NCI-H2227 (cell line): ENCODE measurements at regions not wholly inside any gene's neighbourhood (a gene's known extent, or its start where the extent isn't known, plus 50 kb on each side); places are given as distances from the start of the nearest gene placed in this dataset.
"Not testable (repeated sequence)": the region's sequence is repeated elsewhere in the genome, so short reads cannot be mapped to it uniquely, and the experiment has no call there.

ENCODE experiments used
- DNase-seq: peaks from one replicate; lab custom pipeline; 2025; ENCODE audit not compliant: unreplicated experiment; lab: John Stamatoyannopoulos, UW

DNA sequence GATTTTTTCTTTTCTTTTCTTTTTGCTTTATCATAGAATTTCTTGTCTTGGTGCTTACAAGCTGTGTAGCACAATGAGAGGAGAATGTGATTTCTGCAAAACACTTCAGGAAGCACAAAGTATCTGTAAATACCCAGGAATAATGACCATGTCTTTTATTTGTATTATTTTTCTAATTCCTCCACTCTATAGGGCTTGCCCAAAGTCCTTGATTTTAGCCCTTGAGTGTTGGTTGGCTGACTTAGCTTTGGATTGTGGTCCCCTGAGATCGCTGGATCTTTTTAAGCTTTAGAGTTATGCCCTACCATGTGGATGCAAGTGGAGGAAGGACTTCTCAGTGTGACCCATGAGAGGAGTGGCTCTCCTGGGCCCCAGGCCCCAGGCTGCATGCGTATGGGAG is 52.2 kb downstream of the HOXC4 start:
- not testable (repeated sequence) for DNase-seq

DNA sequence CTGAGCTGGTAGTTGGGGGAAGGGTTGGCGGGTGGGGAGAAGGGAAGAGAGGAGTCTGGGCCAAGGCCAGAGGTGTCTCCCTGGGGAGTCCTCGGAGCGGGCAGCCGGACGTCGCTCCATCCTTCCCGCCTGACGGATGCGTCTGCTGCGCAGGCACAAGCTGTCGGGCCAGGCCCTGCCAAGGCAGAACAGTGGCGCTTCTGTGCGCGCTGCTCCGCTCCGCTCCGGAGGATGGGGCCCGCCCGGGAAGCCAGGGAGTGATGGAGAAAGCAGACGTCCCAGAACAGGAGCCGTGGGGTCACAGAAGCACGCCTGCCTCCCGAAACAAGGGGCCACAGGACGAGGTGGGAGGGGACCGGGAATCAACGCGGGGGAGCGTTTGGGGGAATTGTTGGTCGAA is 52.6 kb downstream of the HOXC4 start:
- not testable (repeated sequence) for DNase-seq

DNA sequence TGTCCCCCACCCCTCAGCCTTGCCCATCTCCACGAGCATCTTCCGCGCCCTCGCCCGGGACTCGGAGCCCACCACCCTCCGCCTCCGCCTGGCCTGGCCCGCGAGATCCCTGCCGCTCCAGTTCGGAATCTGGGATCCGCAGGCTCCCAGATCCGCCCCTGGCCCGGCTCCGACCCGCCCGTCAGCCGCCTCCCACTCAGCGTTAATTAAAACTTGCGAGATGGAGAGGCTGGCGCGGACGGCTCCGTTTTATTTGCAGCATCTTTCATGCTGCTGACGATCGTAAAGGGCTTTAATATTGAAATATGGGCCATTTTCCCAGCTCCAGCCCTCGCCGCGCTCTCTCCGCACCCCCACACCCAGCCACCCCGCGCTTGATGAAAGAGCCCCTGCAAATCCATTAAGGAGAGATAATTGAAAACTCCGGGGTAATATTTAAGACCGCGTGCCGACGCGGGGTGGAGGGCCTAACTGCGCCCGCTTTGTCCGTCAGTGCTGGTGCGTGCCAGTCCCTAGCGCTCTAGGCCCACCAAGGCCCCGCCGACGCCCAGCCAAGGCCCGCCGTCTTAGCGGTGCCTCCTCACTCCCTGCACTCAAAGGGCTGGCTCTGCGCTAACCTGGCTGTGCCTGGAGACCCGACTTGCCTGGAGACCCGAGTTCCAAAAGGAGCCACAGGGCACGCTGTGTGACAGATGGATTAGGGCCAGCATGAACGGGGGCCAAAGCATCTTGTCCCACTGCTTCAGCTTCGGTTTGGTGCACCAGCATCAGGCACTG is 53.4 kb downstream of the HOXC4 start:
- not testable (repeated sequence) for DNase-seq

DNA sequence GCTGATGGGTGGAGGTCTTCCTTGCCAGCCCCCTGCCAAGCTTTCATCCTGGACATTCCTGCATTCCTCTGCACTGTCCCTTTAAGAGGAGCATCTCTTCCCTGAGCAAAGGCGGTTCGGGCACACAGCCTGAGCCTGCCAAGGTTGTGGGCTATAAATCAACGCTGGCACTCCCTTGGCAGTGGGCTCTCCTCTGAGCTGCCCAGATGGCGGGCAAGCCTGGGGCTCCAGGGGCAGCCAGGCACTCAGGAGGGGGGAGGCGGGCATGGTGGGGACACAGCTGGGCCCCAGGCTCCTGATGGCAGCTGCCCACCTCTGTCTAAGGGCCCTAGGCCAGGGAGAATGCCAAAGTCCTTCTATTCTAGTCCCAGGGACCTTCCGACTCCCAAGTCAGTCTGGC is 58.7 kb downstream of the HOXC4 start:
- DNase-seq = not testable (repeated sequence)

DNA sequence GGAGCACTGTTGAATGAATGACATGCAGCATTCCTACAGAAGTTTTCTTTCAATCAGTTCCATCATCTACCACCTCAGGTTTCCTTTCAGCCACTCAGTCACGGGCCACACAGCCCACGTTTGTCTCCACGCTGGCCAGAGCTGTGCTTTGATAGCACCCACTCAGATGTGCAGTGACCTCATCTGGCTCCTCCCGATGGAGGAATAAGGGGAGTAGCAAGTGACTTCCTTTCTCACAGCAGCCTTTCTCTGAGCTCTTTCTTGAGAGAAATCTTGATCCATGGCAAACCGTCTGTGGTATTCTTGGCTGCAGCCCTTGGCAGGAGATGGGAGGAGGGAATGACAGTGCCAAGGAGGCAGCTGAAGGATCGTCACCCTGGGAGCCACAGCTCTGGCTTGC is 62.4 kb downstream of the HOXC4 start:
- DNase-seq = not testable (repeated sequence)

DNA sequence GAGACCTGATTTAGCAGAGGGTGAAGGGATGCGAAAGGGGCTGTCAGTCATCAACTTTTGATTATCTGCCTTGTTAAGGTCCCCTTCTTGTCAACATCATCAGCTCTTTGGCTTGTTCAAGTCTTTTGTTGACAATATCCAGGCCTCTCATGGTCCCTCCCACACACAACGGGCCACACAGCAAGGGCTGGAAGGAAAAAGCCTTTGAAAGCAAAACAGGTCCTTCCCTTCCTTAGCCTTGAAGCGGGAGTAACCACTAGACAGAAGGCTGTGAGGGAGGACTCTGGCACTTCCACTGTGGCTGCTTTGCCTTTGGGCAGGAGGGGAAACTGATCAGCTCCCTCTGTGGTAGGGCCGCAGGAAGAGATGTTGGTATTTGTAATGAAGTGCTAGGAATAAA is 63.8 kb downstream of the HOXC4 start:
- DNase-seq = not testable (repeated sequence)

DNA sequence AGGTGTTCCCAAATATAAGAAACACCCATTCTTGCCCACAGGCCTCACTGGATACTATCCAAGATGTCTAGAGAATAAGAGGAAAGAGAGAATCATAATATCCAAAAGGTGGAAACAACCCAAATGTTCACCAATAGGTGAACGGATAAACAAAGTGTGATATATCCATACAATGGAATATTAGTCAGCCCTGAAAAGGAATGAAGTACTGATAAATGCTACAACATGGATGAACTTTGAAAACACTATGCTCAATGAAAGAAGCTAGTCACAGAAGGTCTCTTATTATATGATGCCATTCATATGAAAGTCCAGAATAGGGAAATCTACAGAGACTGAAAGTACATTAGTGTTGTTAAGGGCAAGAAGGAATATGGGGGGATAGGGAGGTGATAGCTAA is 65.4 kb downstream of the HOXC4 start:
- not testable (repeated sequence) for DNase-seq

DNA sequence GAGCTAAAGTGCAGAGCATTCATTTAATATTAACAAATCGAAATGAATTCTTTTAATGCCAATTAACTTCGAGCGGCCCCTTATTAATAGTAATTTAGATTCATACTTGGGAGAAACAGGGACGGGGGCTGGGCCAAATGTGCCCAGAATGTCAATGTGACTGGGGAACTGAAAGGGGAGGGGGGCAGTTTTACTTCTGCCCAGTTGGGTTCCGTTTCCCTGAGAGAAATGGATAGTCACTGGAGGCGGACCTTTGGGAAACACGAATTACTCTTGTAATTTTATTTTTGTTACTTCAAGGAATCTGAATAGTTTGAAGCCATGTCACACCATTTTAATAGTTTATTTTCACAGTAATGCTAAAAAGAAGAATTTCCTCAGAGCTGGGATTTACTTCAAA is 64.8 kb downstream of the SMUG1 start:
- not testable (repeated sequence) for DNase-seq

DNA sequence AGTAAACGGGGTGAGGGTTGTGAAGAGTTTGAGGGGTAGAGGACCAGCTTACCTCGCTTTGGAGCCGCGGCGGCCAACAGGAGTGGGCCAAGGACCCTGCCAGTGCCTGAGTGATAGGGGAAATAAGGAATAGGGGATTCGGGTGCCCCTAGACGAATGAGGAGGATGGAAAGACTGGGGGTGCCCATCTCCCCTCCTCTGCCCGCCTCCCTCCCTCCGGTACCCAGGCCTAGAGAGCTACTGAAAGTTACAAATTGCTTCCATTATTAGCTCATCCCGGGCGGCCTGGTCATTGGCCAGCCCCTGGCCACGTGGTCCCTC is 63.1 kb downstream of the SMUG1 start:
- DNase-seq = not testable (repeated sequence)

DNA sequence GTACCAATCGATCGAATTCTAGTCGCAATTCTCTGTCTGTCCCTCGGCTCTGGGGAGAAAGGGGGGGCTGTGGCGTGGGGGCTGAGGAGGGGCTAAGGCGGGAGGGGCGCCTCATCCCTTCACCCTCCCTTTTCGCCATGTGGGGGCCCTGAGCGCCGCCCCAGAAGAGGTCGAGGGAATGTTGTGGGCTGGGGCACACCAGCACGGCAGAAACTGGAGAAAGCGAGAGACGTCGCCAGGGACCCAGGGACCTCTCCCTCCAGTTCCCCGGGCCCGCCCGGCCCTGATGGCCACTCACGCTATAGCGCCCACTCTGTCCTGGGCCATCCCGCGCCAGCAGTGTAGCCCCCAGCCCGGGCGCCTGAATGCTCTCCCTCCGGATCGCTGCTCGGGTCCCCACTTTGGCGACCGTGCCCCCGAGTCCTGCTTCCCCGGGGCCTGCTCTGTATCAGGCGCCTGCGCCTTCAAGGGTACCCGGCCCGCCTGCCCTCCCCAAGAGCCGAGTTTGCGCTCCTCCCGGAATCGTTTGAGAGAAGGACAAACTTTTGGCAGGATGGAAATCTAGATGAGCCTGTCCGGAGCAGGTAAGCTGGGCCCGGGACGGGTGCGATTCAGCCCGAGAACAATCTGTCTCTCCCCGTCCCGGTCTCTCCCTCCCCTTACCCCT is 62.6 kb downstream of the SMUG1 start:
- peak; percentile 25 for DNase-seq

DNA sequence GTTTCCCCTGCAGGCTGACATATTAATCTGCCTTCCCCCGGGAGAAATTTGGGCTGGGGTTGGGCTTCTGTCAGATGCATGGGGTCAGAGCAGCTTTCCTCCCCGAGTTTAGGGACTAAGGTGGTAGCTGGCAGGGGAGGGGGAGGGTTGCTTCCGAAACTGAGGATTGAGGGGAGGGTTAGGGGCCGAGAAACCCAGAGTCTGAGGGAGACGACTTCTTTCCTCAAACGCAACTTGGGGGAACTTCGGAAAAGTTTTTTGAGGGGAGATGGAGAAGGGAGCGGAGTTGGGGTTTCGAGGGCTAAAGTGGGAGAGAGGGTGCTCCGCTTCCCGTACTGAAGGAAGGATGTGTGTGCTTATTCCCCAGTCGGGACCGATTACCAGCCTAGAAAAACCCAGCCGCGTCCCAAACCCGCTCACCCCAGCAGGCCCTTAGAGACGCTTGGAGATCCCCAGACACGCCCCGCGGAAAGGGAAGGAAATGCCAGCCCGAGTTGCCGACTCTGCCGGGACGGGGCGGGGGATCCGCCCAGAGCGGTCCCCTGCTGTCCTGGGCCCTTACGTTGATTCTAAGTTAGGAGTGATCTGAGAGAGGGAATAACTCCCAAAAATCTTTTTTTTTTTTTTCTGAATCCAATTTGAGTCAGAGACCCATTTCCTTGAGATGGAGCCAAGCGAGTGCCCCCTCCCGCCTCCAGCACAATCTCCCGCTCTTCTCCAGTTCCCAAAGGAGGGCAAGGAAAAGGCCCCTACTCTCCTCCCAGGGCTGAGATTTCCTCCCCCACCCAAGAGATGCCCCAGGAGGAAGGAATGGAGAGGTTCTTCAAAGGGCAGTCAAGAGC is 61.9 kb downstream of the SMUG1 start:
- DNase-seq = peak; percentile 10

DNA sequence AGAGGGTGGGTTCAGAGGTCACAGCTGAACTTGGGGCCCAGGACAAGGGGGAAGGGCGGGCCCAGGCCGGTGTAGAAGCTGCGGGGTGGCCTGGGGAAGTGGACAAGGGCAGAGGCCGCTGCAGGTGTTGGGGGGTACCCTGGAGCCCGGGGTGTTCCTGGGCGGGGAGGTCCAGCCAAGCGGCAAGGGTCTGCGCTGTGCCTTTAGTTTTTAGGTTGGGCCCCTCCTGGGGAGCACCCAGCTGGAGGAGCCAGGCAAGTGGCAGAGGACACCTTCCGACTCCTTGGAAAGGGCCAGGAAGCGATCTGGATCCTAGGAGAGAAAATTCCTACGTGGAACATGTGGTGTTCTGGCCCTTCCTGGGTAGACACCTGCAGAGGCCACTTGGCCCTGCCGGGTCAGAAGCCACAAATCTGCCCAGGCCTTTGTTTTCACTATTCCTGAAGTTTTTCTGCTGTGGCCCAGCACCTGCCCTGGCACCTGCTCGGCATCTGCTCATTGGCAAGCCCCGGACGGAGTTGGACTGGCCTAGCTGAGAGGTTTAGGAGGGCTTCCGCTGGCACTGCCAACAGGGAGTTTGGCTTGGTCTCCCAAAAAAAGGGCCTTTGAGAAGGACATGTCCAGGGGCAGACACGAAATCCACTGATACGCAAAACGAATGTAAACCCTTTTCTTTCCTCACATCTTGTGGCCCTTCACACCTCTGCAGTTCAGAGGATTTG is 61.1 kb downstream of the SMUG1 start:
- no peak for DNase-seq

DNA sequence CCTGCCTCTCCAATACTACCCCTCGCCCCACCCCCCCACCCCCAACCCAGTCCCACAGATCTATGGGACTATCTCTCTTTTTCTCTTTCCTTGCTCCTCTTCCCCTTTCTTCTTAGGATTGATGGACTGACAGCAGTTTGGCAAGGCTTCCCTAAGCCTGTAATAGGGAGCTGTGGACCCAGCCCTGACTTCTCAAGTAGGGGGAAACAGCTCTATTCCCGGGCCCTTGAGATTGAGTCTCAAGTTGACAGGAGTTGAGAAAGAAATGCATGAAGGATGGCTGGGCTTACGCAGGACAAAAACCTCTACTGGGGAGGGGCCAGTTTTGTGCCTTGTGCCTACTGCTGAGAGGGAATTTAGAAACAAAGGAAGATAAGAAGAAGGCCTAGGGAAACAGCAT is 60.4 kb downstream of the SMUG1 start:
- DNase-seq = no peak

DNA sequence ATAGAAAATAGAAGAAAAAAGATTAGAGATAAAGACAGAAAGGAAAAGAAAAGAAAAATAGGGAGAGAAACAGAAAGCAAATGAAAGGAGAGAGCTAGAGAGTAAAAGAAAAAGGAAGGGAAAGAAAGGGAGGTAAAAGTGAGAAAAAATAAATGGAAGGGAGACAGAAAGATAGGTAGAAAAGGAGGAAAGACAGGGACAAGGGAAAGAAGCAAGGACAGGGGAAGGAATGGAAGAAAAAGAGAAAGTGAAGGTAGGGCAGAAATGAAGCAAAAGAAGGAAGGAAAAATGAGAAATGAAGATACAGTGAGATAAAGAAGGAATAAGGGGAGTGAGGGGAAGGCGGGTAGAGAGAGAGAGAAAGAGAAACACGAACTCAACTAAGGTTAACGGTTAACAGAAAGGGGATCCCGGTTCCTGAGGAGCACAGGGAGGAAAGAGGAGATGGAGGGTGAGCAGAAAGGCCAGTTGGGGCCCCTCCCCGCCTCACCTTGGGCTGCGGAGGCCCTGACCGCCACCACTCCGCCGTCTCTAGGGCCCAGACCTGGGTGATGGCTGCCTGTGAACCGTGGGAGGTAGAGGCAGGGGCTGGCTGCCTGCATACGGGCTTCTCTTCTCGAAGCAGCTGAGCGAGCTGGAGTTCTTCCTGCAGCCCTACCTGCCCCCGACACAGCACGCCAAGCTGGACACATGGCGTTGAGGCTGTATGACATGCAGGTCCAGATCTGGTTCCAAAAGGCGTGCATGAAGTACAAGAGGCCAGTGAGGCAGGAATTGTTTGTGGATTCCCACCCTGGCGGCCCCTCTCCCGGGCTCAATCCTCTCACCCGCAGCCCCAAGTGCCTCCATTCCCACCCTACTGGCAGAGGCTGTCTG is 59.5 kb downstream of the SMUG1 start:
- DNase-seq = no peak
